HUES64 (cell line): ENCODE measurements at regions not wholly inside any gene's neighbourhood (a gene's known extent, or its start where the extent isn't known, plus 50 kb on each side); places are given as distances from the start of the nearest gene placed in this dataset.

Experiments
- H3K27ac ChIP-seq: 2 replicates; pipeline ENCODE4 v1.7.0; 2013; ENCODE audit warnings: low read depth, low read length, inconsistent platforms
- H3K27me3 ChIP-seq: 2 replicates; pipeline ENCODE4 v1.6.1; 2013; ENCODE audit warnings: mild to moderate bottlenecking, low read length; ENCODE audit not compliant: insufficient read depth
- H3K36me3 ChIP-seq: 2 replicates; pipeline ENCODE4 v1.6.1; 2013; ENCODE audit warnings: mild to moderate bottlenecking, low read length; ENCODE audit not compliant: insufficient read depth
- H3K4me1 ChIP-seq: 2 replicates; pipeline ENCODE4 v1.6.1; 2013; ENCODE audit warnings: mild to moderate bottlenecking, low read length, moderate library complexity; ENCODE audit not compliant: insufficient read depth
- H3K4me3 ChIP-seq: 2 replicates; pipeline ENCODE4 v1.5.1; 2013; ENCODE audit warnings: mild to moderate bottlenecking, low read length, moderate library complexity
- H3K9ac ChIP-seq: 2 replicates; pipeline ENCODE4 v1.6.1; 2013; ENCODE audit warnings: mild to moderate bottlenecking, low read depth, low read length
- H3K9me3 ChIP-seq: 2 replicates; pipeline ENCODE4 v1.6.1; 2013; ENCODE audit warnings: low read depth, low read length; ENCODE audit not compliant: insufficient read depth
- WGBS: fragments of 150-250, 120-280 bp; methylation state at CpG from one replicate; pipeline ENCODE4 v1.1.7; 2013; ENCODE audit warnings: missing lambda C conversion rate; 5-methylcytosine and 5-hydroxymethylcytosine counted together

- peaks cover 12% of the 10 kb centered on the region for H3K4me1 ChIP-seq
Observed at GRCh38 chr9:74120061-74120460, 377.1 kb upstream of the RORB start.

DNA sequence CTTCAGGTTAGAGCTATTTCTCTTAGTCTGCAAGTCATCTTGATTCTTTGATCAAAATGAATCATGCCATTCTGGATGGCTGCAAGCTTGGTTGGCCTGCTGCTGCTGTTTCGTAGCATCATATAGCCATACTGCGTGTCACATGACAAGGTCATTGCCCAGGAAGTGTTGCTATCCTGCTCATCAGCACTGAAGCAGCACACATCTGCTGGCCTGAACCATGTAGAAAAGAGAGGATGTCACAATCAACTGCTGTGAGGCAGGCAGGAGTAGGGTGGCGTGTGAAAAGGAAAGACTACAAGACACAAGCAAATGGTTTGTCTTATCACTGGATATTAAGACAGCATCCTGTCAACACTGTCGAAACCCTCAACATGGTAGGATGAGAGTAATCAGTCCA, 376.7 kb upstream of the RORB start:
- Histone ChIP-seq H3K4me3 (no peak overlapping the region), H3K27ac (no peak overlapping the region), H3K4me1 (peaks cover 16% of the 10 kb centered on the region), H3K27me3 (no peaks in the 10 kb centered on the region; the same call in 1 of the 2 replicates), H3K9ac (no peak overlapping the region), H3K36me3 (no peaks in the 10 kb centered on the region), H3K9me3 (no peaks in the 10 kb centered on the region)
- WGBS = 93% methylated on average over 4 of the region's 4 CpGs

More at GRCh38 chr9:74120061-74120460, 377.1 kb upstream of the RORB start:
- Histone ChIP-seq H3K9me3 (no peaks in the 10 kb centered on the region), H3K27ac (no peak overlapping the region), H3K9ac (no peak overlapping the region), H3K36me3 (no peaks in the 10 kb centered on the region), H3K4me3 (no peak overlapping the region), H3K27me3 (no peaks in the 10 kb centered on the region; the same call in 1 of the 2 replicates)
- WGBS = 100% methylated on average over 1 of the region's 1 CpG

DNA sequence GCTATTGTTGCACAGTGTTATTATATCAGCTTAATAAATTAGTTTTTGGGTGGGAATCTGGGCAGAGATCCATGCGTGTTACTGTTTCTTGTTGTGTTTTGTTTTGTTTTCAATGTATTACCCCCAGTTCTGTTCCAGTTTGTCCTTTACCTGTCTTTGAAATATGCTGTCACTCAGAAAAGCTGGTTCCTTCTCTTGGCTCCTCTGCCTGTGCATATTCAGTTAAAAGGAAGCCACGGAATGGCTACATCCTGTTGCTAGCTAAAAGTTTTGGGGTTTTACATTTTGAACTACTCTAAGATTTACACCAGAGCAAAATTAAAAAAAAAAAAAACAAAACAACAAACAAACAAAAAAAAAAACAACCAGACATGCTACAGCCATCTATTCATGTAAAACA, 374.9 kb upstream of the RORB start:
- H3K9me3 ChIP-seq = no peaks in the 10 kb centered on the region
- 87% methylated on average over 2 of the region's 2 CpGs for WGBS
- no peaks in the 10 kb centered on the region; the same call in 1 of the 2 replicates for H3K27me3 ChIP-seq
- H3K36me3 ChIP-seq = no peaks in the 10 kb centered on the region
- peaks cover 16% of the 10 kb centered on the region for H3K4me1 ChIP-seq
- H3K27ac ChIP-seq = no peak overlapping the region
- H3K4me3 ChIP-seq = no peak overlapping the region
- no peak overlapping the region for H3K9ac ChIP-seq

- H3K9me3 ChIP-seq = no peaks in the 10 kb centered on the region
- H3K9ac ChIP-seq = no peak overlapping the region
- no peak overlapping the region for H3K27ac ChIP-seq
- H3K27me3 ChIP-seq = no peaks in the 10 kb centered on the region; the same call in 1 of the 2 replicates
- no peak overlapping the region for H3K4me3 ChIP-seq
- H3K4me1 ChIP-seq = peaks cover 12% of the 10 kb centered on the region
- 96% methylated on average over 4 of the region's 4 CpGs for WGBS
- no peaks in the 10 kb centered on the region for H3K36me3 ChIP-seq
Observed at GRCh38 chr9:74122661-74123060, 374.5 kb upstream of the RORB start.

DNA sequence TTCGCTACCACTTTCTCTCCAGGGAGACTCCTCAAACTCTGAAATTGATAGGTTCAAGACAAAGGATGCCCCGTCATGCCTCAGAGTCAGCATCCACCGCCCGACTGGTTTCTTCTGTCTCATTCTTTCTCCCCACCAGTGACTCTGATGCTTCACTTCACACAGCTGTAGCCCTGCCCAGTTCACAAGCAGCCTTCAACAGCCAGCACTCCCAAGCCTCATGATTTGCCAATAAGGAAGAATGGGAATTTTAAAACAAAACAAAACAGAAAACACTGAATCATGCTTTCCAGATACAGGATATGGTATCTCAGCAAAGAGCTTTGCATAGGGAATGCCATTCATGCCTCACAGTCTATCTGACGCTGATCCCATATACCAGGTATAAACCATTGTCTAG, 371.2 kb upstream of the RORB start:
- H3K9ac ChIP-seq = no peak overlapping the region
- 94% methylated on average over 4 of the region's 5 CpGs for WGBS
- no peak overlapping the region for H3K27ac ChIP-seq
- no peaks in the 10 kb centered on the region for H3K9me3 ChIP-seq
- H3K4me1 ChIP-seq = peaks cover 9% of the 10 kb centered on the region
- H3K36me3 ChIP-seq = no peaks in the 10 kb centered on the region
- no peaks in the 10 kb centered on the region; the same call in 1 of the 2 replicates for H3K27me3 ChIP-seq
- H3K4me3 ChIP-seq = no peak overlapping the region

DNA sequence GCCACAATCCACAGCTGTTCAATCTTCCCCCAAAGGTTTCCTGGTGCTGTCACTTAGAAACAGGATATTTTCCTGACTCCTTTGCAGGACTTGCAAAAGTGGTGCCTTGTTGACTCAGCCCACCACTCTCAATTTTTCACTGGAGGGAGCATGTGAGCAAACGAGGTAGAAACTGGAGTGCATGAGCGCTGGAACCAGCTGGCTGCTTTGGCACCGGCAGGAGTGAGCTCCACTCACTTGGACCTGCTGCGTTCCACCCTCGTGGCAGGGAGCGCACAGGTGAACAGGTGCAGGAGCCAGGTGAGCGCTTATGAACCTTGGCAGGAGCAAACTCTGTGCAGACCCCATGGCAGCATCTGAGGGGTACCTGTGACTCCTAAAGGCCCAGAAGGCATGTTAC, 364.1 kb upstream of the RORB start:
- H3K4me1 ChIP-seq = no peaks in the 10 kb centered on the region
- no peaks in the 10 kb centered on the region for H3K36me3 ChIP-seq
- 88% methylated on average over 7 of the region's 7 CpGs for whole genome bisulfite sequencing
- no peak overlapping the region for H3K4me3 ChIP-seq
- H3K9me3 ChIP-seq = 0 out of 2 replicates have a peak, but pooled peaks cover 3% of the 10 kb centered on the region
- H3K27ac ChIP-seq = no peak overlapping the region
- H3K9ac ChIP-seq = no peak overlapping the region
- H3K27me3 ChIP-seq = no peaks in the 10 kb centered on the region

DNA sequence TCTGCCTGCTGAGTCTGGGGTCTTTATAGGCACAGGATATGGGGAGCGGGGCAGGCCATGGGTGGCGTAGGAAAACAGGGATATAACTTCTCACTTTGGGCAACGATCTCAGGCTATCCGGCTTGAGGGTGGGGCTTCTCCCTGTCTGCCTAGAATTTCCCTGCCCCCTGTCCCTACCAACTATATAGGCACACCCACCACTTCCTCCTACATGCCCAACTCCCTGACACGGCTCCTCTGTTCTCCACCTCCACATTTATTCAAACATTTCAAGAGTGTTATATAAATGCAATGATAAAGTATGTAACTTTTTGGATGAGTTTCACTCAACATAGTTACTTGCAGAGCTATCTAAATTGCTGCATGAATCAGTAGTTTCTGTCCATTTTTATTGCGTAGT, 363.2 kb upstream of the RORB start:
- H3K36me3 ChIP-seq = no peaks in the 10 kb centered on the region
- H3K4me3 ChIP-seq = no peak overlapping the region
- no peaks in the 10 kb centered on the region for H3K27me3 ChIP-seq
- WGBS = 93% methylated on average over 6 of the region's 6 CpGs
- H3K9me3 ChIP-seq = 0 out of 2 replicates have a peak, but pooled peaks cover 3% of the 10 kb centered on the region
- H3K4me1 ChIP-seq = no peaks in the 10 kb centered on the region
- no peak overlapping the region for H3K27ac ChIP-seq
- H3K9ac ChIP-seq = no peak overlapping the region

- Histone ChIP-seq H3K9me3 (0 out of 2 replicates have a peak, but pooled peaks cover 3% of the 10 kb centered on the region), H3K27me3 (no peaks in the 10 kb centered on the region), H3K9ac (no peak overlapping the region), H3K27ac (no peak overlapping the region), H3K4me3 (no peak overlapping the region), H3K36me3 (no peaks in the 10 kb centered on the region), H3K4me1 (no peaks in the 10 kb centered on the region)
- 97% methylated on average over 1 of the region's 2 CpGs for WGBS
Observed at GRCh38 chr9:74138182-74138581, 359.0 kb upstream of the RORB start.

GRCh38 chr9:74140141-74140540, 357.0 kb upstream of the RORB start:
- 89% methylated on average over 2 of the region's 2 CpGs for WGBS
- Histone ChIP-seq H3K9me3 (no peaks in the 10 kb centered on the region), H3K4me1 (no peaks in the 10 kb centered on the region), H3K27me3 (no peaks in the 10 kb centered on the region), H3K4me3 (no peak overlapping the region), H3K36me3 (no peaks in the 10 kb centered on the region), H3K27ac (no peak overlapping the region), H3K9ac (no peak overlapping the region)

DNA sequence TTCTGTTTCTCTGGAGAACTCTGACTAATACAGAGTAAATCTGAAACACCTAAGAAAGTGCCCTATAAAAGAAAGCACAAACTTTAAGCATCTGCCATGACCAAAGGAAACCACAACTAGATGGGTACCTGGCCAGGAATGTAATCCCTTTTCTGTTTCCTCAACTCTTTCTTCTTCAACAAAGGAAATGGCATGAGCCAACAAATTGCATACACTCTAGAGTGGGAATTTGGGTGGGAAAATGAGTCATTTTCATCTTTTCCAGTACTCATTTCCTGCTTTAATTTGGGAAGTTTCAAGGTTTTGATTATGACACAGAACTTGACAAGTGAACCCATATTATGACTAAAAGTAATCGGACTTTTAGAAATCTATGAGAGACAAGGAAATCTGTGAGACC, 349.2 kb upstream of the RORB start:
- no peaks in the 10 kb centered on the region for H3K4me1 ChIP-seq
- no peaks in the 10 kb centered on the region for H3K27me3 ChIP-seq
- H3K36me3 ChIP-seq = no peaks in the 10 kb centered on the region
- no peaks in the 10 kb centered on the region for H3K9me3 ChIP-seq
- no peak overlapping the region for H3K9ac ChIP-seq
- H3K4me3 ChIP-seq = no peak overlapping the region
- H3K27ac ChIP-seq = no peak overlapping the region
- WGBS = 98% methylated on average over 1 of the region's 1 CpG

GRCh38 chr9:74172874-74173273, 324.3 kb upstream of the RORB start:
- H3K9me3 ChIP-seq = no peaks in the 10 kb centered on the region
- no peak overlapping the region for H3K9ac ChIP-seq
- 95% methylated on average over 2 of the region's 3 CpGs for WGBS
- no peak overlapping the region for H3K4me3 ChIP-seq
- no peaks in the 10 kb centered on the region for H3K36me3 ChIP-seq
- no peaks in the 10 kb centered on the region for H3K27me3 ChIP-seq
- no peak overlapping the region for H3K27ac ChIP-seq
- H3K4me1 ChIP-seq = no peaks in the 10 kb centered on the region

- Histone ChIP-seq H3K4me1 (no peaks in the 10 kb centered on the region), H3K4me3 (no peak overlapping the region), H3K36me3 (no peaks in the 10 kb centered on the region), H3K9ac (no peak overlapping the region), H3K9me3 (no peaks in the 10 kb centered on the region), H3K27ac (no peak overlapping the region), H3K27me3 (no peaks in the 10 kb centered on the region)
- no CpG with 5 or more reads among the region's 5 CpGs for whole genome bisulfite sequencing
Observed at GRCh38 chr9:74173284-74173683, 323.9 kb upstream of the RORB start.
